Stomach (tissue), 8 donors: ENCODE measurements at regions not wholly inside any gene's neighbourhood (a gene's known extent, or its start where the extent isn't known, plus 50 kb on each side); places are given as distances from the start of the nearest gene placed in this dataset.

ENCODE experiments used
- DNase-seq, 2 donors: peaks; one replicate each; pipeline versions ENCODE4 v3.0.0 to v3.0.0-alpha.2; 2013 to 2019
- H3K27ac ChIP-seq, 5 donors: fragments of 200-600 bp in 4 of 5; sonication (generic) in 4 of 5; one replicate each; pipeline ENCODE4 v1.5.1; 2013 to 2019; ENCODE audit warnings: mild to moderate bottlenecking in 1 of 5, moderate library complexity in 1 of 5
- H3K27me3 ChIP-seq, 3 donors: fragments of 200-600 bp; sonication (generic); one replicate each; pipeline ENCODE4 v1.5.1; 2017 to 2019; ENCODE audit warnings: mixed run types in 1 of 3
- H3K36me3 ChIP-seq, 4 donors: fragments of 200-600 bp; sonication (generic); 1 replicate in 3 of 4; 2 replicates in 1 of 4; pipeline ENCODE4 v1.5.1; 2016 to 2019
- H3K4me1 ChIP-seq, 4 donors: fragments of 200-600 bp; sonication (generic); one replicate each; pipeline ENCODE4 v1.5.1; 2016 to 2019
- H3K4me3 ChIP-seq, 4 donors: fragments of 200-600 bp; sonication (generic) in 3 of 4; one replicate each; pipeline ENCODE4 v1.5.1; 2016 to 2019; ENCODE audit warnings: mild to moderate bottlenecking in 1 of 4
- H3K9me3 ChIP-seq, 4 donors: fragments of 200-600 bp; sonication (generic); one replicate each; pipeline ENCODE4 v1.5.1; 2016 to 2019
- EP300 ChIP-seq: sonication (generic); formaldehyde crosslinking; IDR thresholded peaks from one replicate; pipeline ENCODE4 v1.6.1; 2017; ENCODE audit warnings: antibody characterized with exemption
- POLR2A ChIP-seq, 4 donors: fragments of 450-650 bp; IDR thresholded peaks; one replicate each; pipeline ENCODE4 v1.6.1; 2016; ENCODE audit warnings: antibody characterized with exemption in 4 of 4, control low read depth in 2 of 4, mild to moderate bottlenecking in 1 of 4, moderate library complexity in 1 of 4
- POLR2AphosphoS5 ChIP-seq, 3 donors: sonication (generic); formaldehyde crosslinking; IDR thresholded peaks; one replicate each; pipeline ENCODE4 v1.6.1; 2016; ENCODE audit warnings: antibody characterized with exemption in 3 of 3
- WGBS, 5 donors: extraction: QIAGEN DNeasy Blood & Tissue Kit in 3 of 5; methylation state at CpG; one replicate each; pipeline versions ENCODE4 v1.1.5 to v1.1.7; 2013 to 2018; 5-methylcytosine and 5-hydroxymethylcytosine counted together
- intact Hi-C: fragments of 100-400 bp; cut with DNase I; formaldehyde crosslinking; loops from one replicate; pipeline ENCODE4 v1.15.1; 2023; ENCODE audit warnings: low total_unique reads
- TF ChIP-seq, protein P1 (sequence below), 7 experiments: fragments of 450-650 bp in 4 of 7; fragments of 200-600 bp in 3 of 7; sonication (generic) in 3 of 7; IDR thresholded peaks; one replicate each; pipeline ENCODE4 v1.5.1; 2016 to 2019; ENCODE audit warnings: antibody characterized with exemption in 7 of 7, control low read depth in 2 of 7, mild to moderate bottlenecking in 1 of 7
- donor health status: healthy with polysubstance abuse.
- donor health status: Bipolar disorder and iron deficiency.
- donor health status: healthy.

DNA sequence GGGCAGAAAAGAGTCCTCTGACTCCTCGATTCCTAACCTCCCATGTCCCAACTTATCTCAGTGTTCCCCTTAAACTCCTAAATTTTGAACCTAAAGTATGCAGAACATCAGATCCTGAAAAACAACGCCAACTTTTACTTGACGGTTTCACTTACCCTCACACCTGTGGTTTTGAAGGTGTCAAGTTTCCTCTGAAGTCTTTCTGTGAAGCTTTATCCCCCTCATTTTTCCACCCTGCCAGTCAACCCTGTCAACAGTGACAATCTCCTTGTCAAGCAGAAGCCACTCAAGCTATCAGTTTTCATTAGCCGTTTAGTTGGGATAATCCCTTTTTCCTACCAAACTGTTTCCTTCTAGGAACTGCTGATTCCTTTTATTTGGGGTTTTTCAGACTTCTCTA is 245.4 kb upstream of the PREP start:
- Histone ChIP-seq H3K4me1 (peaks cover 0 to 20% (median 7%) of the 10 kb centered on the region in 4 donors), H3K4me3 (no peak overlapping the region), H3K27me3 (no peaks in the 10 kb centered on the region), H3K36me3 (no peaks in the 10 kb centered on the region), H3K9me3 (no peaks in the 10 kb centered on the region), H3K27ac (no peak overlapping the region)
- no peak for DNase-seq
- TF ChIP-seq EP300 (no peak), POLR2AphosphoS5 (IDR thresholded peaks at IDR 0.05) (no peak), POLR2A (IDR thresholded peaks at IDR 0.05) (no peak)
- TF ChIP-seq, protein P1, sequence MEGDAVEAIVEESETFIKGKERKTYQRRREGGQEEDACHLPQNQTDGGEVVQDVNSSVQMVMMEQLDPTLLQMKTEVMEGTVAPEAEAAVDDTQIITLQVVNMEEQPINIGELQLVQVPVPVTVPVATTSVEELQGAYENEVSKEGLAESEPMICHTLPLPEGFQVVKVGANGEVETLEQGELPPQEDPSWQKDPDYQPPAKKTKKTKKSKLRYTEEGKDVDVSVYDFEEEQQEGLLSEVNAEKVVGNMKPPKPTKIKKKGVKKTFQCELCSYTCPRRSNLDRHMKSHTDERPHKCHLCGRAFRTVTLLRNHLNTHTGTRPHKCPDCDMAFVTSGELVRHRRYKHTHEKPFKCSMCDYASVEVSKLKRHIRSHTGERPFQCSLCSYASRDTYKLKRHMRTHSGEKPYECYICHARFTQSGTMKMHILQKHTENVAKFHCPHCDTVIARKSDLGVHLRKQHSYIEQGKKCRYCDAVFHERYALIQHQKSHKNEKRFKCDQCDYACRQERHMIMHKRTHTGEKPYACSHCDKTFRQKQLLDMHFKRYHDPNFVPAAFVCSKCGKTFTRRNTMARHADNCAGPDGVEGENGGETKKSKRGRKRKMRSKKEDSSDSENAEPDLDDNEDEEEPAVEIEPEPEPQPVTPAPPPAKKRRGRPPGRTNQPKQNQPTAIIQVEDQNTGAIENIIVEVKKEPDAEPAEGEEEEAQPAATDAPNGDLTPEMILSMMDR (IDR thresholded peaks at IDR 0.05), result no peak
- intact Hi-C loops, result no loop called here
- 54 to 75% (median 57%) methylated on average over 4 of the region's 4 CpGs for WGBS, 5 donors

DNA sequence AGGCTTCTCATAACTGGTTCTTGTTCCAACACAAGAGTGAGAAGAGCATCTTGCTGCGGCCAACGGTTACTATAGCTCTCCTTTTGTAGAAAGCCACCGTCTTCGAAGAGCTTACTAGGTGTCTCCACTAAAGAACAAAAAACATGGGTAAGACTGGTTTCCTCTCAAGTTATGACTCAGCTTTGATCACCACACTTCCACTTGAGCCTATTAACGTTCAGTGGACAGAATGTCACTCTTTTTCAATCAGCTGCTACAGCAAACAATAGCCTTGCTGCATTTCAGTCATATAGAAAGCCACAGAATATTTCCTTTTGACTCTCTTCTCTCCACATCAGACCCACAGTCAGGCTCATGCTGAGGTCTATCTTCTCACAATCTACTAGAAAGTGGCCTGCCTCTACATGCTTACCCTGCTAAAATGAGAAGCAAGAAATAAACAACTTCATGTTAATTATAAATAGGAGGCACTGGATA is 243.5 kb upstream of the PREP start:
- Histone ChIP-seq H3K4me1 (peaks cover 0 to 20% (median 7%) of the 10 kb centered on the region in 4 donors), H3K27ac (peak overlapping the region in 2 of 5 donors; percentile 29 to 38), H3K36me3 (no peaks in the 10 kb centered on the region), H3K27me3 (no peaks in the 10 kb centered on the region), H3K9me3 (no peaks in the 10 kb centered on the region), H3K4me3 (no peak overlapping the region)
- WGBS, 5 donors, result 69 to 78% (median 73%) methylated on average over 5 of the region's 5 CpGs
- intact Hi-C loops, result no loop called here
- DNase-seq, result peak in 1 of 2 donors; percentile 38
- TF ChIP-seq POLR2AphosphoS5 (IDR thresholded peaks at IDR 0.05) (no peak), EP300 (no peak), POLR2A (IDR thresholded peaks at IDR 0.05) (no peak)
- TF ChIP-seq, protein P1 (IDR thresholded peaks at IDR 0.05), result no peak

DNA sequence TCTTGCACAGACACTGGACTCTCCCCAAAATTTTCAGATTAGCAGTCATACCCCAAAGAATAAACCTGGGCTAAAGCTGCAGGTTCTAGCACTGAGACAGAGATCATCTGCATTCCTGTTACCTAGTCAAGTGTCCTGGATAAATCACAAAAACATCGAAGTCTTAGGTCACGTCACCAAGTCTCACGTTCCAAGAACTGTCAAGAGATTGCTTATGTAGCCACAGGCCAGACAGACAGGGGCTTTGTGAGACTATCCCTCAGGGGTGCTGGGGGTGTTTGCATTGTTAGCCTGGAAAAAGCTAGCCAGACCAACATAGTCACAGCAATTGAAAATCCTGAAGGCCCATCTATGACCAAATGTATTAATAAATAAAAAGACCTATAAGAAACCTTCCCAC is 243.1 kb upstream of the PREP start:
- no peaks in the 10 kb centered on the region for H3K36me3 ChIP-seq
- 56 to 80% (median 74%) methylated on average over 3 of the region's 3 CpGs for WGBS, 5 donors
- no peak overlapping the region for H3K4me3 ChIP-seq
- peaks cover 0 to 20% (median 7%) of the 10 kb centered on the region in 4 donors for H3K4me1 ChIP-seq
- peak overlapping the region in 2 of 5 donors; percentile 18 to 19 for H3K27ac ChIP-seq
- intact Hi-C loops, result no loop called here
- DNase-seq, result no peak
- no peaks in the 10 kb centered on the region for H3K9me3 ChIP-seq
- TF ChIP-seq POLR2A (IDR thresholded peaks at IDR 0.05) (no peak), EP300 (no peak), POLR2AphosphoS5 (IDR thresholded peaks at IDR 0.05) (no peak)
- TF ChIP-seq, protein P1 (IDR thresholded peaks at IDR 0.05), result no peak
- H3K27me3 ChIP-seq, result no peaks in the 10 kb centered on the region

DNA sequence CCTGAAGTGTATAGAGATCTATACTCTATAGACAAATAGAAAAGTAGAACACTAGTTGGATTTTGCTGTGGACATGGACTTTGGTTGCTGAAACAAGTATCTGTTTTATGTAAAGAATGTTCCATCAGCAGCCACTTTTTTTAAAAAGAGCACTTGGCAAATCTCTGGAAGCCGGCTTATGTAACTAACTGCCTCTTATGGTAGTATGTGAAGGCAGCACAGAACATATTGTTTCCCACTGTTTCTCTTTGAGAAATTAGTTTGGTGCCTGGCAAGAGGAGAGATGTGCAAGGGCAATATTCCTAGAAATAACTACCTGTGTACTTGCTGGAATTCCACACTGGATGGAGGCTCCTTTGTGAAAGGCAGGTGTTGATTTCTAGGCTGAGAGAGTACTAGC is 242.3 kb upstream of the PREP start:
- Histone ChIP-seq H3K9me3 (no peaks in the 10 kb centered on the region), H3K4me3 (no peak overlapping the region), H3K36me3 (no peaks in the 10 kb centered on the region), H3K27me3 (no peaks in the 10 kb centered on the region), H3K27ac (peak overlapping the region in 1 of 5 donors; percentile 43), H3K4me1 (peaks cover 0 to 20% (median 4%) of the 10 kb centered on the region in 4 donors)
- intact Hi-C loops, result no loop called here
- DNase-seq, result peak in 1 of 2 donors; percentile 46
- TF ChIP-seq EP300 (no peak), POLR2A (IDR thresholded peaks at IDR 0.05) (no peak), POLR2AphosphoS5 (IDR thresholded peaks at IDR 0.05) (no peak)
- TF ChIP-seq, protein P1 (IDR thresholded peaks at IDR 0.05), result no peak
- 42 to 73% (median 69%) methylated on average over 1 of the region's 1 CpG for WGBS, 5 donors
